Lung (tissue), 11 donors: ENCODE measurements at regions not wholly inside any gene's neighbourhood (a gene's known extent, or its start where the extent isn't known, plus 50 kb on each side); places are given as distances from the start of the nearest gene placed in this dataset.

Experiments used
- ATAC-seq: fragments of 200-7000 bp; cut with Tn5 transposase; one replicate; pipeline ENCODE4 v1.9.1; 2020; ENCODE audit warnings: moderate number of reproducible peaks; ENCODE audit not compliant: insufficient read depth, low FRiP score
- DNase-seq, 3 donors: peaks; one replicate each; pipeline ENCODE4 v3.0.0-alpha.2; 2013 to 2017
- H3K27ac ChIP-seq, 2 donors: one replicate each; pipeline ENCODE4 v1.5.1; 2013; ENCODE audit warnings: mild to moderate bottlenecking in 2 of 2, moderate library complexity in 2 of 2, control low read depth in 1 of 2, inconsistent platforms in 1 of 2, low read depth in 1 of 2, low read length in 1 of 2
- H3K27me3 ChIP-seq, 3 donors: one replicate each; pipeline ENCODE4 v1.5.1; 2013; ENCODE audit warnings: low read length in 2 of 3; ENCODE audit not compliant: control insufficient read depth in 3 of 3, insufficient read depth in 3 of 3
- H3K36me3 ChIP-seq, 4 donors: one replicate each; pipeline ENCODE4 v1.5.1; 2013; ENCODE audit warnings: low read length in 4 of 4, mild to moderate bottlenecking in 1 of 4, moderate library complexity in 1 of 4; ENCODE audit not compliant: control insufficient read depth in 4 of 4, insufficient read depth in 4 of 4
- H3K4me1 ChIP-seq, 5 donors: one replicate each; pipeline ENCODE4 v1.5.1; 2013; ENCODE audit warnings: low read length in 5 of 5, mild to moderate bottlenecking in 2 of 5, moderate library complexity in 1 of 5; ENCODE audit not compliant: control insufficient read depth in 5 of 5, insufficient read depth in 5 of 5
- H3K4me3 ChIP-seq: one replicate; pipeline ENCODE4 v1.5.1; 2013; ENCODE audit warnings: mild to moderate bottlenecking, control low read depth, moderate library complexity
- H3K9ac ChIP-seq, 2 donors: one replicate each; pipeline ENCODE4 v1.5.1; 2013; ENCODE audit warnings: low read length in 2 of 2, control low read depth in 1 of 2; ENCODE audit not compliant: insufficient read depth in 1 of 2
- H3K9me3 ChIP-seq, 4 donors: one replicate each; pipeline ENCODE4 v1.5.1; 2013; ENCODE audit warnings: low read length in 3 of 4, mild to moderate bottlenecking in 1 of 4, moderate library complexity in 1 of 4; ENCODE audit not compliant: control insufficient read depth in 4 of 4, insufficient read depth in 3 of 4
- CTCF ChIP-seq: IDR thresholded peaks from 2 replicates; pipeline ENCODE4 v1.5.1; 2012; ENCODE audit warnings: mild to moderate bottlenecking; ENCODE audit errors: control extremely low read depth, extremely low read depth
- WGBS, 2 donors: extraction: QIAGEN DNeasy Blood & Tissue Kit; methylation state at CpG; one replicate each; pipeline ENCODE4 v1.1.7; 2013; 5-methylcytosine and 5-hydroxymethylcytosine counted together
- donor health status: control.
- donor health status: control.
- donor health status: Bipolar disorder and iron deficiency.
- donor health status: healthy.
- donor health status: DM: yes; HTN: yes; CAD: no.

GRCh38 chr2:171210864-171211431 lies 50.3 kb upstream of the TLK1 start:
- Histone ChIP-seq H3K4me3 (no peak overlapping the region), H3K36me3 (no peaks in the 10 kb centered on the region), H3K4me1 (no peaks in the 10 kb centered on the region), H3K9me3 (peaks cover 0 to 5% (median 0%) of the 10 kb centered on the region in 4 donors), H3K9ac (no peak overlapping the region), H3K27ac (no peak overlapping the region), H3K27me3 (no peaks in the 10 kb centered on the region)
- DNase-seq (no peak), ATAC-seq (no peak)
- 27 to 40% methylated on average over 8 of the region's 8 CpGs for WGBS, 2 donors
- no peak for TF ChIP-seq CTCF
